WERI-Rb-1 (cell line): ENCODE measurements at regions not wholly inside any gene's neighbourhood (a gene's known extent, or its start where the extent isn't known, plus 50 kb on each side); places are given as distances from the start of the nearest gene placed in this dataset.

ENCODE experiments used
- DNase-seq: peaks from one replicate; pipeline ENCODE4 v3.0.0-alpha.2; 2020
- H3K27ac ChIP-seq: fragments of 250-450 bp; sonication (Bioruptor Pico); 2 replicates; pipeline ENCODE4 v1.5.1; 2020; ENCODE audit warnings: mild to moderate bottlenecking, moderate library complexity
- H3K27me3 ChIP-seq: fragments of 250-450 bp; sonication (Bioruptor Pico); 2 replicates; pipeline ENCODE4 v1.5.1; 2021; ENCODE audit warnings: mild to moderate bottlenecking, low read depth, moderate library complexity; ENCODE audit not compliant: insufficient read depth, severe bottlenecking
- H3K36me3 ChIP-seq: fragments of 250-450 bp; sonication (Bioruptor Pico); 2 replicates; pipeline ENCODE4 v1.5.1; 2020; ENCODE audit warnings: mild to moderate bottlenecking, moderate library complexity
- H3K4me3 ChIP-seq: 2 replicates; pipeline ENCODE4 v1.5.1; 2011; ENCODE audit warnings: low read depth, mild to moderate bottlenecking, control low read depth, low read length
- H3K9me3 ChIP-seq: fragments of 250-450 bp; sonication (Bioruptor Pico); 2 replicates; pipeline ENCODE4 v1.5.1; 2021; ENCODE audit warnings: mild to moderate bottlenecking, moderate library complexity; ENCODE audit not compliant: severe bottlenecking
- CTCF ChIP-seq: IDR thresholded peaks from 2 replicates; pipeline ENCODE4 v1.5.1; 2011; ENCODE audit warnings: low read depth, mild to moderate bottlenecking, control low read depth, inconsistent platforms, low read length

DNA sequence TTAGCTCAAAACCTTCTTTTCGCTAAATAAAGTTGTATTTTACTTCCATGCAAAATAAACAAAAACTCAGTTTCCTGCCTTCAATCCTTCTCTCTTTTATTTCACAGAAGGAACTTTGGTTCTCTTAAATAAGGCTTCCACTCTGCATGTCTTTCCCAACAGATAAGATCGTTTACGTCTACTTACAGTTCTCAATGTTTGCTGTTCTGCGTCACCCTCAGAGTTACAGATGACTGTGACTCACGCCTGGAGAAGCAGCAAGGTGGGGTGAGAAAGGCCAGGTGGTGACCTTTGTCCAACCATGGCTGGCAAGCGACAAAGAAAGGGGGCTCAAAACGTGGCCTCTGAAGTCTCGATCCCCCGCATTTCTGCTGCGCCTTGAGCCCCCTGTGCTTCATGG lies 51.4 kb upstream of the RPS6KA2 start:
- TF ChIP-seq CTCF, result no peak
- Histone ChIP-seq H3K36me3 (no peaks in the 10 kb centered on the region), H3K27ac (no peak overlapping the region), H3K4me3 (no peak overlapping the region), H3K27me3 (no peaks in the 10 kb centered on the region), H3K9me3 (no peaks in the 10 kb centered on the region)
- no peak for DNase-seq

DNA sequence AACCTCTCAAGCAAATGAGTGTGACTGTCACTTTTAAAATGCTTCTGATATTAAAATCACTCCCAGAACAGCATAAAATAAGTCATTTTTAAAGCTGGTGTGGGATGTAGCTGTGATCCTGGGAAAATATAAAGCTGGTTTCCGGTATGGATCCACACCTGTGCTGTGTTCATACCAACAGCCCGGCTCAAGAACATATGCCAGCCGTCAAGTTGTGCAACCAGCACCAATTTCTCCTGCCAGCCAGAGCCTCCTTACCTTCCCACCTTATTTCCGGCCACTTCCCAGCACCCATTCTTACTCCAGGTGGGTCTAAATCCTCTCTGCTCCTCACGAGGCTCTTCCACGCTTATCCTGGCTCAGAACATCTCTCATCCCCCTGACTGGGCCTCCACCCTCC lies 50.9 kb upstream of the RPS6KA2 start:
- Histone ChIP-seq H3K9me3 (no peaks in the 10 kb centered on the region), H3K27me3 (no peaks in the 10 kb centered on the region), H3K36me3 (no peaks in the 10 kb centered on the region), H3K27ac (no peak overlapping the region), H3K4me3 (no peak overlapping the region)
- no peak for DNase-seq
- TF ChIP-seq CTCF, result no peak
